Head of caudate nucleus (tissue), 42 donors: ENCODE measurements at regions not wholly inside any gene's neighbourhood (a gene's known extent, or its start where the extent isn't known, plus 50 kb on each side); places are given as distances from the start of the nearest gene placed in this dataset.
A peak's percentile ranks its signal among the peaks of the same experiment; 100 is the strongest.
"Not testable (repeated sequence)": the region's sequence is repeated elsewhere in the genome, so short reads cannot be mapped to it uniquely, and the experiment has no call there.

ENCODE experiments used
- DNase-seq, 42 donors: peaks; one replicate each; pipeline versions ENCODE4 v3.0.0 to v3.0.0-alpha.2; 2020 to 2021; ENCODE audit warnings: mixed read lengths in 7 of 42
- intact Hi-C: fragments of 100-400 bp; cut with DNase I; formaldehyde crosslinking; loops from one replicate; pipeline ENCODE4 v1.15.0; 2022

DNA sequence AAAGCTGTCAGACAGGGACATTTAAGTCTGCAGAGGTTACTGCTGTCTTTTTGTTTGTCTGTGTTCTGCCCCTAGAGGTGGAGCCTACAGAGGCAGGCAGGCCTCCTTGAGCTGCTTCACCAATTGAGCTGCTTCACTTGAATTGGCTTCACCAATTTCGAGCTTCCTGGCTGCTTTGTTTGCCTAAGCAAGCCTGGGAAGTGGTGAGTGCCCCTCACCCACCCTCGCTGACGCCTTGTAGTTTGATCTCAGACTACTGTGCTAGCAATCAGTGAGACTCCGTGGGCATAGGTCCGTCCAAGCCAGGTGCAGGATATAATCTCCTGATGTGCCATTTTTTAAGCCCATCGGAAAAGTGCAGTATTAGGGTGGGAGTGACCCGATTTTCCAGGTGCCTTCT, 179.7 kb downstream of the TRIM51G start:
- peak in 6 of 42 donors; percentile 8 to 32 (median 16) for DNase-seq
- intact Hi-C loops = not testable (repeated sequence)
